ENCODE measurements at regions not wholly inside any gene's neighbourhood (a gene's known extent, or its start where the extent isn't known, plus 50 kb on each side); places are given as distances from the start of the nearest gene placed in this dataset.
"Not testable (repeated sequence)": the region's sequence is repeated elsewhere in the genome, so short reads cannot be mapped to it uniquely, and the experiment has no call there.

DNA sequence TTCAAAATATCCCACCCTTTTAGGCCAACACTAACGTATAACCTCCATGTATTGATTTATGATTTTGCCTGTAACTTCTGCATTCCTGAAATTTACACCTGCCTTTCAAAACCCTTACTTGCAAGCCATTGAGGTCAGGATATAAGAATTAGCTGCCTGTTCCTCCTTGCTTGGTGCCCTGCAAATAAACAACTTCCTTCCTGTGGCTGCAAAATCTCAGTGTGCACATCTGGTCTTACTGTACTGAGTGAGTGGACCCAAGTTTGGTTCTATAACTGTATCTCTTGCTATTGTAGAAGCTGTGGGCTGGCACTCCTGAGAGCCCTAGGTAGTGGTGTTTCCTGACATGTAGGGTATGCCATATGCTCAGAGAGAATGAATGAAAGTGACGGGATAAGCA is 191.1 kb upstream of the RASGRP1 start:
- H3K4me3 ChIP-seq (ENCODE audit: low read depth, low read length) = no peak overlapping the region
- no peak for TF ChIP-seq CTCF (IDR thresholded peaks at IDR 0.05; ENCODE audit: borderline replicate concordance, insufficient read depth, low read depth, low read length)

DNA sequence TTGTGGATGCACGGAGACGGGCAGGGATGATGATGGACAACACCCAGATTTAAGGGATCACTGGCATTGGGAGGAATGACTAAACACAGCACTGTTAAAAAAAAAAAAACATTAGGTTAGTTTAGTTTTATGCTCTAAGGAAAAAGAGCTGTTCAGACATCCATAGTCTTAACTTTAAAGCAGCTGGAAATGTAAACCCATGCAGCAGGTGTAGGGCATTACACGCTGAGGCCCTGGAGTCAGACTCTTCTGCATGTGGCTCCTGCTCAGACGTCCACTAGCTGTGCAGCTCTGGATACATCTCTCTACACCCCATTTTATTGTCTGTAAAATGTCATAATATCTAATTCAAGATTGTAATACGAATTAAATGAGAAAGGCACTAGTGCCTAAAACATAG is 191.8 kb upstream of the RASGRP1 start:
- TF ChIP-seq CTCF (IDR thresholded peaks at IDR 0.05; ENCODE audit: borderline replicate concordance, insufficient read depth, low read depth, low read length) = no peak
- H3K4me3 ChIP-seq (ENCODE audit: low read depth, low read length) = no peak overlapping the region

DNA sequence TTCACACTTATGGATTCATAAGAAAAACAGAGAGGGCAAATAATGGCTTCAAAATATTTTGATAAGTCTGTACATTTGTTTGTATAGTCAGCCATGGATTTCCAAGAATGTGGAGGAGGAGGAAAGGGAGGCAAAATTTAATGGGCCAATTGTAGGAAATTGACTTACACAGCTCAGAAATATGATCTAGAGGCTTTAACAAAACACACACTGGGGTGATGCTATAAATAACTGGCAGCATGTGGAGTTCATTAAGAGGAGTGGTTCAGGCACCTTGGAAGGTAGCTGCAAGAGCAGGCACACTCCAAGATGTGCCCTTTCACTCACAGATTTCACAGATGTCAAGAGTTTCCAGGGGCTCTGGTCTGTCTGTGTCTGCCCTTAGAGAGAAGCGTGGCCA is 193.4 kb upstream of the RASGRP1 start:
- TF ChIP-seq CTCF (IDR thresholded peaks at IDR 0.05; ENCODE audit: borderline replicate concordance, insufficient read depth, low read depth, low read length) = no peak
- no peak overlapping the region for H3K4me3 ChIP-seq (ENCODE audit: low read depth, low read length)

DNA sequence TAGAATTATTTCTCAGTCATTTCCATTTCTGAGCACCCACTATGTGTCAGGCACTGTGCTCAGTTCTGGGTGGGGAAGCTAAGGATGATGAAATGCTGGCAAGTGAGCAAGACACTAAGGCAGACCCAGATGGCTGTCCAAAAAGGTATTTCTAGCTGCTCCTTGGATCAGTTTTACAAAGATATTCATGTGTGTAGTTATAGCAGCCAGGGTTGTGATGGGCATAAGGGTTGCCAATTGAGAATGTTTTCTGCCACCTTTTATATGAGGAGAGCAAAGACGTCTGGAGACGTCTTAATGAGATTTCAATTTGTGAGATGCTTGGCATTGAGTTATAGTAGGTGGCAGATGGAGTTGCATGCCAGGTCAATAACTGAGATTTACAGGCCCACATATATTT is 197.1 kb upstream of the RASGRP1 start:
- TF ChIP-seq CTCF (IDR thresholded peaks at IDR 0.05; ENCODE audit: borderline replicate concordance, insufficient read depth, low read depth, low read length) = no peak
- no peak overlapping the region for H3K4me3 ChIP-seq (ENCODE audit: low read depth, low read length)

- no peak overlapping the region for H3K4me3 ChIP-seq (ENCODE audit: low read depth, low read length)
- no peak for TF ChIP-seq CTCF (IDR thresholded peaks at IDR 0.05; ENCODE audit: borderline replicate concordance, insufficient read depth, low read depth, low read length)
These were observed 204.4 kb upstream of the RASGRP1 start for GRCh38 chr15:38768970-38769369.

- H3K4me3 ChIP-seq (ENCODE audit: low read depth, low read length) = no peak overlapping the region
- no peak for TF ChIP-seq CTCF (IDR thresholded peaks at IDR 0.05; ENCODE audit: borderline replicate concordance, insufficient read depth, low read depth, low read length)
These were observed 204.9 kb upstream of the RASGRP1 start for GRCh38 chr15:38769492-38769891.

- H3K4me3 ChIP-seq (ENCODE audit: low read depth, low read length) = not testable (repeated sequence)
These were observed 209.5 kb upstream of the RASGRP1 start for GRCh38 chr15:38774076-38774475.

GRCh38 chr15:38781196-38781595 is 216.6 kb upstream of the RASGRP1 start:
- no peak for TF ChIP-seq CTCF (IDR thresholded peaks at IDR 0.05; ENCODE audit: borderline replicate concordance, insufficient read depth, low read depth, low read length)

More at GRCh38 chr15:38781196-38781595, 216.6 kb upstream of the RASGRP1 start:
- H3K4me3 ChIP-seq (ENCODE audit: low read depth, low read length) = no peak overlapping the region

All from GM12875 (cell line).